Colonic mucosa (tissue), 4 donors: ENCODE measurements at regions not wholly inside any gene's neighbourhood (a gene's known extent, or its start where the extent isn't known, plus 50 kb on each side); places are given as distances from the start of the nearest gene placed in this dataset.

Experiments used
- DNase-seq: peaks from one replicate; pipeline ENCODE4 v3.0.0-alpha.2; 2020
- H3K27ac ChIP-seq: fragments of 200-600 bp; one replicate; pipeline ENCODE4 v1.8.0; 2021
- H3K27me3 ChIP-seq: fragments of 200-600 bp; one replicate; pipeline ENCODE4 v1.8.0; 2021
- H3K36me3 ChIP-seq: fragments of 200-600 bp; one replicate; pipeline ENCODE4 v1.8.0; 2021
- H3K4me1 ChIP-seq: fragments of 200-600 bp; one replicate; pipeline ENCODE4 v1.8.0; 2021; ENCODE audit warnings: mild to moderate bottlenecking
- H3K4me3 ChIP-seq: fragments of 200-600 bp; one replicate; pipeline ENCODE4 v1.8.0; 2021
- H3K9ac ChIP-seq, 2 donors: one replicate each; pipeline ENCODE4 v1.7.0; 2013; ENCODE audit warnings: control low read depth in 2 of 2, low read depth in 2 of 2, low read length in 2 of 2
- H3K9me3 ChIP-seq: fragments of 200-600 bp; one replicate; pipeline ENCODE4 v1.8.0; 2021
- intact Hi-C: fragments of 100-400 bp; cut with DNase I; formaldehyde crosslinking; loops from one replicate; pipeline ENCODE4 v1.14.1; 2022
- TF ChIP-seq, protein P1 (sequence below): fragments of 200-600 bp; IDR thresholded peaks from one replicate; pipeline ENCODE4 v1.8.0; 2022; ENCODE audit warnings: antibody characterized with exemption, mild to moderate bottlenecking
- donor health status: healthy.
- donor health status: DM: no; HTN: no; CAD: no.
- donor health status: DM: no; HTN: no; CAD: no.

DNA sequence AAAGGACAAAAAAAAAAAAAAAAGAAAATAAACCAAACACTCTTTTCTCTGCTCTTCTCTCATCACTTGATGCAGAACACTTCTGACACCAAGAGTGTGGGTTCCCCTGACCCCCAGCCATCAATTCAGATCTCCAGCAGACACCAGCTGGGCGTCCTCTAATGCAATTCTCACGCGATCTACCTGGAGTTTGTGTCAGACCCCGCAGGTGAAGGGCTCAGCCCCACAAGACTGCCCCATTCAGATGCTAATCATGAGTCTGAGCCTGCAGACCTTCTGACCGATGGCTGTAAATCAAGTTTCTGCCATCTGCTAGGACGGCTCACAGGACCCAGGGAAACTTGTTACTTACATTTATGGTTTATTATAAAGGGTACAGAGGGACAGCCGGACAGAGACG lies 133.6 kb upstream of the C1orf174 start:
- no peak for DNase-seq
- TF ChIP-seq, protein P1, sequence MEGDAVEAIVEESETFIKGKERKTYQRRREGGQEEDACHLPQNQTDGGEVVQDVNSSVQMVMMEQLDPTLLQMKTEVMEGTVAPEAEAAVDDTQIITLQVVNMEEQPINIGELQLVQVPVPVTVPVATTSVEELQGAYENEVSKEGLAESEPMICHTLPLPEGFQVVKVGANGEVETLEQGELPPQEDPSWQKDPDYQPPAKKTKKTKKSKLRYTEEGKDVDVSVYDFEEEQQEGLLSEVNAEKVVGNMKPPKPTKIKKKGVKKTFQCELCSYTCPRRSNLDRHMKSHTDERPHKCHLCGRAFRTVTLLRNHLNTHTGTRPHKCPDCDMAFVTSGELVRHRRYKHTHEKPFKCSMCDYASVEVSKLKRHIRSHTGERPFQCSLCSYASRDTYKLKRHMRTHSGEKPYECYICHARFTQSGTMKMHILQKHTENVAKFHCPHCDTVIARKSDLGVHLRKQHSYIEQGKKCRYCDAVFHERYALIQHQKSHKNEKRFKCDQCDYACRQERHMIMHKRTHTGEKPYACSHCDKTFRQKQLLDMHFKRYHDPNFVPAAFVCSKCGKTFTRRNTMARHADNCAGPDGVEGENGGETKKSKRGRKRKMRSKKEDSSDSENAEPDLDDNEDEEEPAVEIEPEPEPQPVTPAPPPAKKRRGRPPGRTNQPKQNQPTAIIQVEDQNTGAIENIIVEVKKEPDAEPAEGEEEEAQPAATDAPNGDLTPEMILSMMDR: no peak
- no peaks in the 10 kb centered on the region for H3K9me3 ChIP-seq
- no peaks in the 10 kb centered on the region for H3K36me3 ChIP-seq
- H3K4me3 ChIP-seq: no peak overlapping the region
- intact Hi-C loops: no loop called here
- no peak overlapping the region for H3K9ac ChIP-seq
- H3K27me3 ChIP-seq: no peaks in the 10 kb centered on the region
- no peaks in the 10 kb centered on the region for H3K4me1 ChIP-seq
- H3K27ac ChIP-seq: no peak overlapping the region

DNA sequence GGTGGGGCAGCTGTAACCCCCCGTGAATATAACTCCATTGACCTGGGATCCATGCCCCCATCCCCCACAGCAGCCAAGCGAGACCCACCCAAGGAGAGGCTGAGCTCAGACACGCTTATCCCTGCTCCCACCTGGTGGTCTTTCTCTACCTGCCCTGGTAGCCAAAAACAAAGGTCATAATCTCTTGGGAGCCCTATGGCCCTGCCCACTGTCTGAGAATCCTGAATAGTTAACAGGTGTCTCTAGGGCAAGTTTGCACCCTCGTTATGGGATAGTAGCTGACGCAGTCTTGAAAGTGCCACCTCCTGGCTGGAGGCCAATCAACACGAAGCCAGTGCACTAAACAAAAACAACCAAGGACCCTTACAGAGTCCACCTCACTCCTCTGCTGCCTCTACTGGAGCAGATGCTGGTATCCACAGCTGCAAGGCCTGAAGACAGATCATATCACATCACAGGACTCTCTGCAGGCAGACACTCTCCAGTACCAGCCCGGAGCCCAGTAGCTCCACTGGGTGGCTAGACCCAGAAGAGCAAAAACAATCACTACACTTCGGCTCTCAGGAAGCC lies 134.3 kb upstream of the C1orf174 start:
- DNase-seq: no peak
- no peaks in the 10 kb centered on the region for H3K4me1 ChIP-seq
- H3K4me3 ChIP-seq: no peak overlapping the region
- intact Hi-C loops: no loop called here
- H3K27me3 ChIP-seq: no peaks in the 10 kb centered on the region
- no peaks in the 10 kb centered on the region for H3K36me3 ChIP-seq
- H3K9ac ChIP-seq: no peak overlapping the region
- H3K27ac ChIP-seq: no peak overlapping the region
- no peaks in the 10 kb centered on the region for H3K9me3 ChIP-seq
- TF ChIP-seq, protein P1: no peak

DNA sequence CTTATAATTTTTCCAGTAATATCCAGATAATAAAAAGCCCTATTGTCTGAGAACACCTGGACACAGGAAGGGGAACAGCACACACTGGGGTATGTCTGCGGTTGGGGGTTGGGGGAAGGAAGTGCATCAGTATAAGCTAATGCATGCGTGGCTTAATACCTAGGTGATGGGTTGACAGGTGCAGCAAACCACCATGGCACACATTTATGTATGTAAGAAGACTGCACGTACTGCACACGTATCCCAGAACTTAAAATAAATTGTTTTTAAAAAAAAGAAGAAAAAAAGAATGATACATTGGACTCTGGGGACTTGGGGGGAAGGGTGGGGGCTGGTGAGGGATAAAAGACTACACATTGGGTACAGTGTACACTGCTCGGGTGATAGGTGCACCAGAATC lies 144.9 kb upstream of the C1orf174 start:
- Histone ChIP-seq H3K27me3 (no peaks in the 10 kb centered on the region), H3K27ac (no peak overlapping the region), H3K4me1 (no peaks in the 10 kb centered on the region), H3K9ac (no peak overlapping the region), H3K9me3 (no peaks in the 10 kb centered on the region), H3K36me3 (no peaks in the 10 kb centered on the region), H3K4me3 (no peak overlapping the region)
- TF ChIP-seq, protein P1: no peak
- no peak for DNase-seq
- intact Hi-C loops: no loop called here

DNA sequence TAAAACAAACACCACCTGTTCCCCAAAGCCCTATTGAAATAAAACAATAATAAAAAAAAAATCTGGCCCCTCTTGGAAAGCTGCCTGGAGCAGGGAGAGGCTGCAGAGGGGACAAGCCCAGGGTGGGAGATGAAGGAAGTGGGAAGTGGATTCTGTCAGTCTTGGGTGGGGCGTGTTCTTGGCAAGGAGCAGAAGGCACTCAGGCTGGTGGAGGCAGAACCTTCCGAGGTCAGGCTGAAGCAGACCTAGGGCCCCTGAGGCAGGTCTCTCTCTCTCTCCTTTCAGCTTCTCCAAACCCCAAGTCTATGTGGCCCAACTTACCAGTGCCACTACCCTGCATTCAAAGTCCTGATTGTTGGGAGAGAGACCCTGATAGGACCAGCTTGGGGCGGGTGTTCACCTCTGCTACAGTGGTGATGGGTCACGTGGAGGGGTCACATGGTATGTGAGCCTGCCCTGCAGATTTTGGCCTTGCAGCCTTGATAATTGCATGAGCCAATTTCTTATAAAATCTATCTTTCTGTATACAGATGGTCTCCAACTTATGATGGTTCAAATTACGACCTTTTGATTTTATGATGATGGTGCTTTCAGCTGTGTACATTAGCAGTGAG lies 145.4 kb upstream of the C1orf174 start:
- DNase-seq: no peak
- no peak overlapping the region for H3K27ac ChIP-seq
- H3K9me3 ChIP-seq: no peaks in the 10 kb centered on the region
- TF ChIP-seq, protein P1: no peak
- no peaks in the 10 kb centered on the region for H3K27me3 ChIP-seq
- intact Hi-C loops: no loop called here
- H3K9ac ChIP-seq: no peak overlapping the region
- no peaks in the 10 kb centered on the region for H3K4me1 ChIP-seq
- no peaks in the 10 kb centered on the region for H3K36me3 ChIP-seq
- no peak overlapping the region for H3K4me3 ChIP-seq

DNA sequence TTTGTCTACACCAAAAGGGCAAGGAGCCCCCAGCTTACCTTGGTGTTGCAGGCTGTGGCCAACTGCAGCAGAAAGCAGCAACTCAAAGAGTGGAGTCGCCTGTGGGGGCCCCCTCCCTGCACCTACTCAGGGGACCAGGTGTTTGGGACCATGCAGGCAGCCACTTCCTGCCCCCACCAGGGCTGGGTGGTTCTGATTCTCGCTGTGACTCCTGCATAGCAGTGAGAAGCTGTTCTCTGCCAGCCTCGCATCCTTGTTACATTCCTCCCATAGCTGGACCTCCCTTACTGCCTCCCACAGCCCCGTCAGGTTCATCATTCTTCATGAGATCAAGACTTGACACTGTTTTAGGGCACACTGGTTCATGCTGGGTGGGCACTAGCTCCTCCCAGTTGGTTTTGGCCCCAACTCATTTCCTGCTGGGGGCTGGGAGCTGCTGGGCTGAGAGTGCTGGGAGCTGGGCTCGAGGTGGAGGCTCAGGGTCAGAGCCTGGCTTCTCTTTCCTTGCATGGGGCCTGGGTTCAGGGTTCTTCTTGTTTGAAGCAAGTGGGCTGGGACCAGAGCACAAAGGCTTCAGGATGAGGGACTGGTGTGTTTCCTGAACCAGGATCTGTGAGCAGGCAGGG lies 146.9 kb upstream of the C1orf174 start:
- intact Hi-C loops: no loop called here
- Histone ChIP-seq H3K4me1 (no peaks in the 10 kb centered on the region), H3K36me3 (no peaks in the 10 kb centered on the region), H3K9me3 (no peaks in the 10 kb centered on the region), H3K4me3 (no peak overlapping the region), H3K27ac (no peak overlapping the region), H3K27me3 (no peaks in the 10 kb centered on the region), H3K9ac (no peak overlapping the region)
- no peak for DNase-seq
- TF ChIP-seq, protein P1: no peak
